22Rv1 (cell line): ENCODE measurements at regions not wholly inside any gene's neighbourhood (a gene's known extent, or its start where the extent isn't known, plus 50 kb on each side); places are given as distances from the start of the nearest gene placed in this dataset.

Experiments used
- H3K27ac ChIP-seq: fragments of 450-650 bp; 2 replicates; pipeline ENCODE4 v1.5.1; 2017
- CTCF ChIP-seq: fragments of 450-650 bp; IDR thresholded peaks from 2 replicates; pipeline ENCODE4 v1.5.1; 2017; ENCODE audit warnings: mild to moderate bottlenecking
- ZFX ChIP-seq: fragments of 450-650 bp; IDR thresholded peaks from 2 replicates; pipeline ENCODE4 v1.6.1; 2017; ENCODE audit warnings: antibody characterized with exemption, borderline replicate concordance

DNA sequence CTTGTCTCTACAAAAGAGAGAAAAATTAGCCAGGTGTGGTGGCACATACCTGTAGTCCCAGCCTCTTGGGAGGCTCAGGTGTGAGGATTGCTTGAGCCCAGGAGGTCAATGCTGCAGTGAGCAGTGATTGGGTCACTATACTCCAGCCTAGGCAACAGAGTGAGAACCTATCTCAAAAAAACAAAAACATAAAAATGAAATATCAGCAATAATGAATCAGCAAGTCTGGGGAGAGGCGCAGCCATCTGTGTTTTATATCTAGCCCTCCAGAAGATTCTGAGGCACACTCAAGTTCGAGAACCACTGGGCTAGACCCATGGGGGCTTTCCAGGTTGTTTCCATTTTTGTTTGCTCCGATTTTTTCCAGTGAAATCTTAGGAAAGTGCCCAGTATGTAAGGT lies 88.1 kb upstream of the BCL6 start:
- no peak for TF ChIP-seq ZFX
- no peak overlapping the region for H3K27ac ChIP-seq

- TF ChIP-seq CTCF (no peak), ZFX (no peak)
- no peak overlapping the region for H3K27ac ChIP-seq
These were observed 88.7 kb upstream of the BCL6 start for GRCh38 chr3:187833799-187834578.

- TF ChIP-seq CTCF (no peak), ZFX (no peak)
- no peak overlapping the region for H3K27ac ChIP-seq
These were observed 91.8 kb upstream of the BCL6 start for GRCh38 chr3:187836823-187837770.

- TF ChIP-seq CTCF (no peak), ZFX (no peak)
- H3K27ac ChIP-seq: no peak overlapping the region
These were observed 92.8 kb upstream of the BCL6 start for GRCh38 chr3:187838016-187838540.

DNA sequence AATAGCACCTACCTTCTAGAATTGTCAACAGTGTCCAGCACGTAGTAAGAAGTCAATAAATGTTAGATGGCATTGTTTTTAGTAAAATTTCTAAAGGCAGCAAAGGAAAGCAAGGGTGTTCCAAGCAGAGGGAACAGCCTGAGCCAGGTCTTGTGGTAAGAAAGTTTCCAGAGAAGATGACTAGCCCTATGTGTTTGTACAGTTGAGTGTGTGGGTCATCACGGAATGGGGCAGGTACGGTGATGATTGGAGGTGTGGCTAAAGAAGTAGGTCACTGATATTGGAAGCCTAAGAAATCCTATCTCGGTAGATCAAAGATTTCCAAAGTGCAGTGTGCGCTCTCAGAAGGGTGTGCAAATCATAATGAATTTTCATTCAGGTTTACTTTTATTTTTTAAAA lies 94.2 kb upstream of the BCL6 start:
- TF ChIP-seq CTCF: no peak
- no peak for TF ChIP-seq ZFX
- no peak overlapping the region for H3K27ac ChIP-seq

DNA sequence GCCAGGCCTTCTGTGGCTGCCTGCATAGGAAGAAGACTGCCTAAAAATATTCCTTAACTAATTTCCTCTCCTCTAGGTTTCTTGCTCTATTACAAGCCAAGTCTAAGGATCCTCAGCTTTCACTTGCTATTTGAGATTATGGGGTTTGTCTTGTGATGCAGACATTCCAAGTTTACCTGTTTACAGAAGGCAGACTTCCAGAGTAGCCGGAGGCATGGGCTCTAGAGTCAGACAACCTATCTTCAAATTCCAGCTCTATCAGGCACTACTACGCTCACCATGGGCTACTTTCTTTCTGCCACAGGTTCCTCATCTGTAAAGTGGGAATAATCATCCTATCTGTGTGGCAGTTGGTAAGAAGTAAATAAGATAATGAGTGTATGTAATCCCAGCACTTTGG lies 95.6 kb upstream of the BCL6 start:
- H3K27ac ChIP-seq: no peak overlapping the region
- TF ChIP-seq ZFX: no peak
- no peak for TF ChIP-seq CTCF

DNA sequence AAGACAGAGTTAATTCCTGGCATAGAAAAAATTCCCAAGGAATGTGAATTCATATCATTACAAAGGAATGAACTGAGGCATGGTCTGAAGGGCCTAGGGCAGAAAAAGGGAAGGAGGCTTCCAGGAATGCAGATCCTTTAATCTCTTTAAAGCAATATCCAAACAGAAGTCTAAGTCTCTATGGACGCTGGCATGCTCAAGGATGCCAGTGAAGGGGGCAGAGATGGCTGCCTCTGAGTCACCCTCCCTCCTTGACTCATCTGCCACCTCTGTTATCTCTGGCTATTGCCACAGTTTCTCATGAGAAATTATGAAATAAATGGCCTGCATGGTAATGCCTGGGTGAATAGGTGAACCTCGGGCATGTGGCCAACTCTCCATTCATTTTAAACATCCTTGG lies 96.3 kb upstream of the BCL6 start:
- H3K27ac ChIP-seq: no peak overlapping the region
- TF ChIP-seq CTCF: no peak
- no peak for TF ChIP-seq ZFX
